NCI-H345 (cell line): ENCODE measurements at regions not wholly inside any gene's neighbourhood (a gene's known extent, or its start where the extent isn't known, plus 50 kb on each side); places are given as distances from the start of the nearest gene placed in this dataset.
"Not testable (repeated sequence)": the region's sequence is repeated elsewhere in the genome, so short reads cannot be mapped to it uniquely, and the experiment has no call there.

Experiments
- DNase-seq: peaks from one replicate; lab custom pipeline; 2025; lab: John Stamatoyannopoulos, UW

GRCh38 chr7:14092331-14092730 lies 102.9 kb upstream of the ETV1 start:
- DNase-seq, result no peak

DNA sequence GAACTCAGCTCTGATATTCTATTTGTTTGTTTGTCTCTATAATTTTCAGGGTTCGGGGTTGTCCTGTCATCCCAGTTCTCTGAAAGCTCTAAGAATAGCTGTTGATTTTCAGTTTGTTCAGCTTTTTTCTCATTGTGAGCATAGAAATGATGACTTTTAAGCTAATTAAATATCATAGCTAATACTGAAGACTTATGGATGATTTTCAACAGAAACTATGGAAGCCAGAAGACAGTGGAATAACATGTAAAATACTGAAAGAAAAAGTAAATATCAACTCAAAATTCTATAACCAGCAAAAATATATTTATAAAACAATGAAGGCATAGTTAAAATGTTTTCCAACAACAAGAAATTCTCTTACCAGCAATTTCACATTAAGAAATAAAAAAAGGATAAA lies 96.4 kb upstream of the ETV1 start:
- no peak for DNase-seq

GRCh38 chr7:14083761-14084160 lies 94.3 kb upstream of the ETV1 start:
- no peak for DNase-seq

GRCh38 chr7:14073988-14074387 lies 84.5 kb upstream of the ETV1 start:
- DNase-seq, result no peak

GRCh38 chr7:14073543-14073942 lies 84.1 kb upstream of the ETV1 start:
- no peak for DNase-seq

GRCh38 chr7:14071045-14071444 lies 81.6 kb upstream of the ETV1 start:
- DNase-seq, result no peak

GRCh38 chr7:14069961-14070360 lies 80.5 kb upstream of the ETV1 start:
- DNase-seq, result no peak

DNA sequence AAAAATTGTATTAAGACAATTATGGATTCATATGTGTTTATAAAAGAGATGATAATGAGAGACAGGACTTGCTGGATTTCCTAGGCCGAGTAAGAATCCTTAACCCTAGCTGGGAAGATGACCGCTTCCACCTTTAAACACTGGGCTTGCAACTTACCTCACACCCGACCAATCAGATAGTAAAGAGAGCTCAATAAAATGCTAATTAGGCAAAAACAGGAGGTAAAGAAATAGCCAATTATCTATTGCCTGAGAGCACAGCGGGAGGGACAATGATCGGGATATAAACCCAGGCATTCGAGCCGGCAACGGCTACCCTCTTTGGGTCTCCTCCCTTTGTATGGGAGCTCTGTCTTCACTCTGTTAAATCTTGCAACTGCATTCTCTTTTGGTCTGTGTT lies 77.3 kb upstream of the ETV1 start:
- not testable (repeated sequence) for DNase-seq

DNA sequence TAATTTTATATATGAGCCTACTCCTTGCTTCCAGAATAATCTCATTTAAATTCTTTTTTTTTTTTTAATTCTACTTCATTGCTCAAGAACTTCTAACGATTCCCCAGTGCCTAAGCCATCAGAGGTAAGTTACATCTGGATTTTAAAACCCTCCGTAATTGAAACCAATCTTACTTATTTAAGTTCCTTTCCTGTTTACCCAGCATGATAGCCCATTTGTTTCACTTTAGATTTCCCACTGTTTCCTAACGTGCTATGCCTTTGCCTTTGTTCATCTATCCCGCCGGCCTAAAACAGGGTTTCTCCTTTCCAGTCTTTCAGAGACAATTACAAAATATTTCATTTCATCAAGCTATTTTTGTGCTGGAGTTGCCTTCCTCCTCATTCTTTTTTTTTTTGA lies 75.8 kb upstream of the ETV1 start:
- no peak for DNase-seq

DNA sequence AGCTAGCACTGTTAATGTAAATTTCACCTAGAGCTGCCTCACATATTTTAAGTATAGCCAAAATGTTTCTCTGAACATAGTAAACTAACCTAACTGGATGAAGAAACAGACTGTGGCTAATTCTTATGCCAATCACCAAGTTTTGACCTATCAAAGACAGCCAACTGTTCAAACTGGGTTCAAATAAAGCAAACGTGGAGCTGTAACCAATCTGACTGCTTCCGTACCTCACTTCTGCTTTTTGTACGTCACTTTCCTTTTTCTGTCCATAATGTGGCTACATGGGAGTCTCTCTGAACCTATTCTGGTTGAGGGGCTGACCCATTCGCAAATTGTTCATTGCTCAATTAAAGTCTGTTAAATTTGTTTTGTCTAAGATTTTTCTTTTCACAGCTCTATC lies 66.3 kb upstream of the ETV1 start:
- no peak for DNase-seq

- no peak for DNase-seq
Observed at GRCh38 chr7:14054125-14054524, 64.7 kb upstream of the ETV1 start.

DNA sequence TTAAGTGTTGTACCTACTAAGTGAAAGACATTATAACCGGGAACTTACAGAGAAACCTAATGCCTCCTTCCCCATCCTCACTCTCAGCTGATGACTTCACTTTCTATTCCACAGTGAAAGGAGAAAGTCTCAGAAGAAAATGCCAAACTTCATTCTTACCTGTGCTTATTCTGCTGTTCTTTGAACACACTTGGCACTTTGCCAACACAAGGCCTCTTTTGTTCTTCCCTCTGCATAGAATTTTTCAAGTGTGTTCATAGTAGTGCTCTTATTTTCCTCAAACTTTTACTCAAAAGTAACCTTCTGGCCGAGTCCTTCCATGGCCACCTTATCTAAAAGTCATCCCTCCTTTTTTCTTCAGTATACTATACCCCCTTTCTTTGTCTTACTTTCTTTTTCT lies 59.4 kb upstream of the ETV1 start:
- peak; percentile 25 for DNase-seq

DNA sequence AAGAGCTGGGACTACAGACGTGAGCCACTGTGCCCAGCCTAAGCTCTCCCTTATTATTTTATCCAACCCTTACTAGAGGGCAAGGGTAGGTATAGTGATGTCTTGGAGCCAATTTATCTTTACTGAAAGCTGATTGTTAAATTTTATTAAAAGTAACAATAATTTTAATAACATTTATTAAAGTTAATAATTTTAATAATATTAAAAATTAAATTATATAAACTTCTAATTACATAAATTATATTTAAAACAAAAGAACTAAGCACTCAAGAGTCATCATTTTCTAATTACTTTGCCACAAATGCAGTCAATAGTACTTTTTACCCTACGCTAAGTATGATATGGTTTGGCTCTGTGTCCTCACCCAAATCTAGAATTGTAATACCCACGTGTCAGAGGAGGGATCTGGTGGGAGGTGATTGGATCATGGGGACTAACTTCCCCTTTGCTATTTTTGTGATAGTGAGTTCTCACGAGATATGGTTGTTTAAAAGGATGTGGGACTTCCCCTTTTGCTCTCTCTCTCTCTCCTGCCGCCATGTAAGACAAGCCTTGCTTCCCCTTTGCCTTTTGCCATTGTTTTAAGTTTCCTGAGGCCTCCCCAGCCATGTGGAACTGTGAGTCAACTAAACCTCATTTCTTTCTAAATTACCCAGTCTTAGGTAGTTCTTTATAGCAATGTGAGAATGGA lies 58.4 kb upstream of the ETV1 start:
- DNase-seq, result no peak

- no peak for DNase-seq
Observed at GRCh38 chr7:14045651-14046050, 56.2 kb upstream of the ETV1 start.

GRCh38 chr7:14040528-14040927 lies 51.1 kb upstream of the ETV1 start:
- DNase-seq, result no peak
